Cardiac fibroblast (primary cell): ENCODE measurements at regions not wholly inside any gene's neighbourhood (a gene's known extent, or its start where the extent isn't known, plus 50 kb on each side); places are given as distances from the start of the nearest gene placed in this dataset.

Source experiments
- DNase-seq, 2 donors: peaks; one replicate each; pipeline versions ENCODE4 v3.0.0 to v3.0.0-alpha.2; 2010; ENCODE audit warnings: low read depth in 2 of 2
- H3K4me3 ChIP-seq, 2 donors: replicated peaks in 1 of 2; 1 replicate in 1 of 2; 2 replicates in 1 of 2; pipeline ENCODE4 v1.5.1; 2011; ENCODE audit warnings: low read depth in 2 of 2, low read length in 2 of 2, mild to moderate bottlenecking in 2 of 2, moderate library complexity in 1 of 2
- TF ChIP-seq, protein P1 (sequence below): IDR thresholded peaks from one replicate; pipeline ENCODE4 v1.5.1; 2011; ENCODE audit warnings: low read depth, mild to moderate bottlenecking, low read length, inconsistent platforms

DNA sequence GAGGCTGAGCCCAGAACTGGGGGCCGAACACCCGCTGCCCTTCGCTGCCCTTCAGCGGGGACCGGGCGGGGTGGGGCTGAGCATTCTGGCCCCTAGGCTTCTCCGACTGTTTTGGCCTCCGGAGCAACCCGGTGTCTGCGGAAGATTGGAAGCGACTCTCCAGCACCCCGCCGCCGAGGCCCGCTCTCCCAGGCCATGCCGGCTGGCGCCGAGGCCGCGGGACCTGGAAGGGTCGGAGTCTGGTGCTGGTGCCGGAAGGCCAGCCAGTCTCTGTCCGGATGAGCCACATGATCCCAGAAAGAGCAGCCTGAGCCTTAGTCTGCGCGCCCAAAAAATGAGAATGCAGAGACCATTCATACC, 272.0 kb downstream of the FOXD2 start:
- TF ChIP-seq, protein P1, sequence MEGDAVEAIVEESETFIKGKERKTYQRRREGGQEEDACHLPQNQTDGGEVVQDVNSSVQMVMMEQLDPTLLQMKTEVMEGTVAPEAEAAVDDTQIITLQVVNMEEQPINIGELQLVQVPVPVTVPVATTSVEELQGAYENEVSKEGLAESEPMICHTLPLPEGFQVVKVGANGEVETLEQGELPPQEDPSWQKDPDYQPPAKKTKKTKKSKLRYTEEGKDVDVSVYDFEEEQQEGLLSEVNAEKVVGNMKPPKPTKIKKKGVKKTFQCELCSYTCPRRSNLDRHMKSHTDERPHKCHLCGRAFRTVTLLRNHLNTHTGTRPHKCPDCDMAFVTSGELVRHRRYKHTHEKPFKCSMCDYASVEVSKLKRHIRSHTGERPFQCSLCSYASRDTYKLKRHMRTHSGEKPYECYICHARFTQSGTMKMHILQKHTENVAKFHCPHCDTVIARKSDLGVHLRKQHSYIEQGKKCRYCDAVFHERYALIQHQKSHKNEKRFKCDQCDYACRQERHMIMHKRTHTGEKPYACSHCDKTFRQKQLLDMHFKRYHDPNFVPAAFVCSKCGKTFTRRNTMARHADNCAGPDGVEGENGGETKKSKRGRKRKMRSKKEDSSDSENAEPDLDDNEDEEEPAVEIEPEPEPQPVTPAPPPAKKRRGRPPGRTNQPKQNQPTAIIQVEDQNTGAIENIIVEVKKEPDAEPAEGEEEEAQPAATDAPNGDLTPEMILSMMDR: no peak
- peak overlapping the region; percentile 8 to 26 for H3K4me3 ChIP-seq
- DNase-seq: no peak

DNA sequence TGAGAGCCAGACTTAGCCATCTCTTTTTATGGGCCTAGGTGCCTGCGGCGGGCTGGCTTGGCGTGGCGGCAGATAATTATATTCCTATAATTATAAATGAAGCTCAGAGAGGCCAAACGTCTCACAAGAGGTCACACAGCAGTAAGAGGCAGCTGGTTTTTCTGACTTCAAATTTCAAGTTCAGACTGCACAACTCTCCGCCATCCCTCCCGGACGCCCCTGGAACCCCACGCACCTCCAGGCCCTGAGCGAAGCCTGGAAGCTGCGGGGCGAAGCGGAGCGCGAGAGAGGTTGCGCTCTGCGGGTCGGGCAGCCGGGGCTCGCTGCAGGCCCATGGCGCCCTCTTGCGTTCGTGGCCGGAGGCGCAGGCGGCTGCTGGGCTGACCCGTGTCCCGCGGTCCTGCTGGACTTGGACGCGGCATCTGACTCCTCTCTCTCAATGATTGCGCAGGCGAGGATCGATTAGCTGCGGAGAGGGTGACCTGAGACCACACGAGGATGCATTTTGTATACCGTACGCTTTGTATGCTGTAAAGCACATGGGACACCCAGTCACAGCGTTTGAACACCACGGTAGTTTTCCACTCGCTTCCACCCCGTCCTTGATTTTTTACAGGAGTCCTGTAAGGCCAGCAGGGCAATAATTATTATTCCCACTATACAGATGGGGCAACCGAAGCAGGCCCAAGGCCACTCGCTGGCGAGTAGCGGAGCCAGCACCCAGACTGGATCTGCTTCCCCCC, 272.7 kb downstream of the FOXD2 start:
- H3K4me3 ChIP-seq: no peak overlapping the region
- TF ChIP-seq, protein P1: peak; percentile 79
- DNase-seq: peak; percentile 59 to 66
